DOHH2 (cell line): ENCODE measurements at regions not wholly inside any gene's neighbourhood (a gene's known extent, or its start where the extent isn't known, plus 50 kb on each side); places are given as distances from the start of the nearest gene placed in this dataset.

Source experiments
- H3F3A ChIP-seq: fragments of 200-600 bp; sonication (generic), shearing (Covaris generic); 2 replicates; pipeline ENCODE4 v1.6.0; 2016; ENCODE audit warnings: antibody characterized with exemption, mild to moderate bottlenecking; ENCODE audit not compliant: control insufficient read depth, insufficient read depth
- H3K27ac ChIP-seq: fragments of 200-600 bp; sonication (generic); 2 replicates; pipeline ENCODE4 v1.5.1; 2014; ENCODE audit warnings: low read depth, mild to moderate bottlenecking, low read length, moderate library complexity
- H3K27me3 ChIP-seq: fragments of 200-600 bp; sonication (generic); 2 replicates; pipeline ENCODE4 v1.6.1; 2014; ENCODE audit warnings: mild to moderate bottlenecking, low read length, mixed read lengths; ENCODE audit not compliant: control insufficient read depth
- H3K36me3 ChIP-seq: fragments of 200-600 bp; sonication (generic); 2 replicates; pipeline ENCODE4 v1.6.1; 2014; ENCODE audit warnings: mild to moderate bottlenecking, low read length, moderate library complexity, mixed read lengths; ENCODE audit not compliant: control insufficient read depth
- H3K4me1 ChIP-seq: fragments of 200-600 bp; sonication (generic); 2 replicates; pipeline ENCODE4 v1.6.1; 2014; ENCODE audit warnings: mild to moderate bottlenecking, low read length, mixed read lengths; ENCODE audit not compliant: control insufficient read depth
- H3K4me2 ChIP-seq: fragments of 200-600 bp; sonication (generic); 2 replicates; pipeline ENCODE4 v1.6.0; 2014; ENCODE audit warnings: mild to moderate bottlenecking, low read length, moderate library complexity
- H3K4me3 ChIP-seq: fragments of 200-600 bp; sonication (generic); 2 replicates; pipeline ENCODE4 v1.5.1; 2014; ENCODE audit warnings: mild to moderate bottlenecking, low read length, mixed read lengths
- H3K79me2 ChIP-seq: fragments of 200-600 bp; sonication (generic); 2 replicates; pipeline ENCODE4 v1.6.1; 2014; ENCODE audit warnings: mild to moderate bottlenecking, low read length, mixed read lengths; ENCODE audit not compliant: control insufficient read depth
- H3K9me2 ChIP-seq: fragments of 200-600 bp; sonication (generic); replicated peaks from 2 replicates; pipeline ENCODE4 v1.6.1; 2014; ENCODE audit warnings: mild to moderate bottlenecking, low read length, mixed read lengths; ENCODE audit not compliant: control insufficient read depth
- H3K9me3 ChIP-seq: fragments of 200-600 bp; sonication (generic); 2 replicates; pipeline ENCODE4 v1.6.1; 2014; ENCODE audit warnings: antibody characterized with exemption, low read length, mixed read lengths; ENCODE audit not compliant: control insufficient read depth, insufficient read depth
- H4K20me1 ChIP-seq: fragments of 200-600 bp; sonication (generic); 2 replicates; pipeline ENCODE4 v1.6.0; 2014; ENCODE audit warnings: low read depth, mild to moderate bottlenecking, antibody characterized with exemption, low read length, moderate library complexity; ENCODE audit not compliant: control insufficient read depth, insufficient read depth
- EZH2phosphoT487 ChIP-seq: fragments of 200-600 bp; sonication (generic); IDR thresholded peaks from 2 replicates; pipeline ENCODE4 v1.6.1; 2017; ENCODE audit warnings: borderline replicate concordance, mild to moderate bottlenecking, antibody characterized with exemption, low read length, moderate library complexity, mixed read lengths
- TF ChIP-seq, protein P1 (sequence below): fragments of 200-600 bp; sonication (generic); IDR thresholded peaks from one replicate; pipeline ENCODE4 v1.5.1; 2014; ENCODE audit warnings: antibody characterized with exemption, mild to moderate bottlenecking, low read depth, low read length; ENCODE audit not compliant: poor library complexity, severe bottlenecking

DNA sequence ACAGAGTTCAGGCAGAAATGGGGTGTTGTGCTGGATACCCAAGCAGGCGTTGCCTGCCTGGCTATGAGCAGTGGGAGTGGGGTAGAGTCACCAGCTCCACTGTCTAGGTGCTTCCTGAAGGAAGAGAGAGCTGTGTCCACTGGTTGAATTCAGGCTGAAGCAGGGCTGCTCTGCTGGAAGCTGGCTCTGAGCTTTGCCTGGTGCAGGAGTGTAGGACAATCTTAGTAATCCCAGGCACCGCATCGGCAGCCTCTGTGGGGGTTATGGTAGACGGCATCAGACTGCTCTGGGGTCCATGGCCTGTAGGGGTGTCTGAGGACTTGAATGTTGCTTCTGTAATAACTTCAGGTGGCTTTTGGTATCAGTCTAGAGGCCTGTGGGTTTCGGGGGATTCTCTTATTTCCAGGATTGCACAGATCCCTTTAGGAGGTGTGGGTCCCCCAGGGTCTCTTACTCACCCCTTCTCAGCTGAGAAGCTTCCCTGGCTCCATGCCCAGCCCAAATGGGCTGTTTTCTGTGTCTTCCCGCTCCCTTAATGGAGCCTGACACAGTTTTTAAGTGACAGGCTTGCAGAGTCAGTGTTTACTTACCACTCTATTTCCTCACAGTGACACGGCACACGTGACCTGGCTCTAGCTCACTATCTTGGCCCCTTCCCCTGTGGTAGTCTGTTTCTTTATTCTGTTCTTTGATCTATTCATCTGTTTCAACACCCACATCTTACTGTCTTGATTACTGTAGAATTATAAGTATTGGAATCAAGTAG lies 644.3 kb downstream of the CBLN2 start:
- Histone ChIP-seq H3K27ac (no peak overlapping the region), H3F3A (no peaks in the 10 kb centered on the region), H3K9me2 (no peaks in the 10 kb centered on the region), H3K4me2 (no peak overlapping the region), H3K4me3 (no peak overlapping the region), H3K36me3 (no peaks in the 10 kb centered on the region), H3K27me3 (no peaks in the 10 kb centered on the region), H3K79me2 (no peaks in the 10 kb centered on the region), H3K9me3 (no peaks in the 10 kb centered on the region; the same call in 1 of the 2 replicates), H3K4me1 (no peaks in the 10 kb centered on the region), H4K20me1 (no peaks in the 10 kb centered on the region)
- no peak for TF ChIP-seq EZH2phosphoT487

DNA sequence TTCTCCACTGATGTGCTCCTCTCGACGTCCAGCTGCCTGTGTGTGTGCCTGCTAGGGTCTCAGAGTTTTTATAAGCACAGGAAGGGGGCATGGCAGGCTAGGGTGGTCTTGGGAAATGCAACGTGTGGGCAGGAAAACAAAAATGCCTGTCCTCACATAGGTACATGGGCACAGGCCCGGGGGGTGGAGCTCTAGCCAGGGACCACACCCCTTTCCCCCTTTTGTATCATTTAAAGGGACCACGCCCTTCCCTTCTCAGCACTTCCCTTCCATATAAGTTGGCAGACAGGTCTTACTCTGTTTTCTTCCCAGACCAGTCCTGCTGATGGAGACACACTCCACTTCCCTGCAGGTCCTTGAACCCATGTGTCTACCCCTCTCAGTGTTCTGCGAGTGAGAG lies 645.0 kb downstream of the CBLN2 start:
- H3K4me1 ChIP-seq: no peaks in the 10 kb centered on the region
- H4K20me1 ChIP-seq: no peaks in the 10 kb centered on the region
- H3K79me2 ChIP-seq: no peaks in the 10 kb centered on the region
- H3K9me3 ChIP-seq: no peaks in the 10 kb centered on the region; the same call in 1 of the 2 replicates
- H3K4me3 ChIP-seq: no peak overlapping the region
- TF ChIP-seq EZH2phosphoT487: no peak
- TF ChIP-seq, protein P1, sequence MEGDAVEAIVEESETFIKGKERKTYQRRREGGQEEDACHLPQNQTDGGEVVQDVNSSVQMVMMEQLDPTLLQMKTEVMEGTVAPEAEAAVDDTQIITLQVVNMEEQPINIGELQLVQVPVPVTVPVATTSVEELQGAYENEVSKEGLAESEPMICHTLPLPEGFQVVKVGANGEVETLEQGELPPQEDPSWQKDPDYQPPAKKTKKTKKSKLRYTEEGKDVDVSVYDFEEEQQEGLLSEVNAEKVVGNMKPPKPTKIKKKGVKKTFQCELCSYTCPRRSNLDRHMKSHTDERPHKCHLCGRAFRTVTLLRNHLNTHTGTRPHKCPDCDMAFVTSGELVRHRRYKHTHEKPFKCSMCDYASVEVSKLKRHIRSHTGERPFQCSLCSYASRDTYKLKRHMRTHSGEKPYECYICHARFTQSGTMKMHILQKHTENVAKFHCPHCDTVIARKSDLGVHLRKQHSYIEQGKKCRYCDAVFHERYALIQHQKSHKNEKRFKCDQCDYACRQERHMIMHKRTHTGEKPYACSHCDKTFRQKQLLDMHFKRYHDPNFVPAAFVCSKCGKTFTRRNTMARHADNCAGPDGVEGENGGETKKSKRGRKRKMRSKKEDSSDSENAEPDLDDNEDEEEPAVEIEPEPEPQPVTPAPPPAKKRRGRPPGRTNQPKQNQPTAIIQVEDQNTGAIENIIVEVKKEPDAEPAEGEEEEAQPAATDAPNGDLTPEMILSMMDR: no peak
- H3K9me2 ChIP-seq: no peaks in the 10 kb centered on the region
- H3K27me3 ChIP-seq: no peaks in the 10 kb centered on the region
- H3K27ac ChIP-seq: no peak overlapping the region
- no peaks in the 10 kb centered on the region for H3K36me3 ChIP-seq
- H3K4me2 ChIP-seq: no peak overlapping the region
- H3F3A ChIP-seq: no peaks in the 10 kb centered on the region

DNA sequence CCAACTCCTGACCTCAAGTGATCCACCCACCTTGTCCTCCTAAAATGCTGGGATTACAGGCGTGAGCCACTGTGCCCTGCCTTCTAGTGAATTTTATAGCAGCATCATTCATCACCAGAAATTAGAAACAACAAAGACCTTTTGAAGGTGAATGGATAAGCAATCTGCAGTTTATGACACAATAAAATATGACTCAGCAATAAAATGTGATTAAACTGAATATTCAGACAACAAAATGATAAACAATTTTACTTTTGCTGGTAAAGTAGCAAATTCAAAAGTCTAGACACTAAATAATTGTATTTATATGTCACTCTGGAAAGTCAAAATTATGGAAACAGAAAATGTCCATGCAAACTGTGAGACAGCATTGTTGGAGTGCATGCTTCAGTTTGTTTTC lies 656.6 kb downstream of the CBLN2 start:
- Histone ChIP-seq H3K27ac (no peak overlapping the region), H3K4me3 (no peak overlapping the region), H3K36me3 (no peaks in the 10 kb centered on the region), H3K4me1 (no peaks in the 10 kb centered on the region), H3F3A (no peaks in the 10 kb centered on the region), H3K27me3 (no peaks in the 10 kb centered on the region), H3K79me2 (no peaks in the 10 kb centered on the region), H3K4me2 (no peak overlapping the region), H3K9me3 (no peaks in the 10 kb centered on the region; the same call in 1 of the 2 replicates), H3K9me2 (no peaks in the 10 kb centered on the region), H4K20me1 (no peaks in the 10 kb centered on the region)
- no peak for TF ChIP-seq EZH2phosphoT487
- TF ChIP-seq, protein P1: no peak

DNA sequence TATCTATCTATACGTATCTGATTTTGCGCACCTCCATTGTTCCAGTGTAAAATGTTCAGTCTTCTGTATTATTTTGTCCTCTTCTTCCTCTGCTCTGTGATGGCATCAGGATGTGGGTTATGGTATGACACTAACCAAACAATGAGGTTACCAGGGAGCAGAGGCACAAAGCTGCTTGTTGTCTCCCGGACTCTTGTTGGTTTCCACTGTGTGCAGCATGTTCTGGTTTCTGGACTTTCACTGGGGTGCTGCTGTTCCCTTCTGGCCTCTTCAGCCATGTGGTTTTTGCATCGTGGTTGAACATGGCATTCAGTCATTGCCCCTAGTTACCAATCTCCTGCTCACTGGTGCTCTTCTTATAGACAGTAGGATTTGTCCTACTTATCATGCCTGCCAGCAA lies 665.9 kb downstream of the CBLN2 start:
- H3K27me3 ChIP-seq: no peaks in the 10 kb centered on the region
- no peaks in the 10 kb centered on the region for H3F3A ChIP-seq
- no peaks in the 10 kb centered on the region for H3K79me2 ChIP-seq
- no peak overlapping the region for H3K4me2 ChIP-seq
- no peak overlapping the region for H3K27ac ChIP-seq
- TF ChIP-seq, protein P1: no peak
- TF ChIP-seq EZH2phosphoT487: no peak
- H3K4me1 ChIP-seq: no peaks in the 10 kb centered on the region
- no peaks in the 10 kb centered on the region for H3K36me3 ChIP-seq
- no peaks in the 10 kb centered on the region for H3K9me2 ChIP-seq
- H3K4me3 ChIP-seq: no peak overlapping the region
- no peaks in the 10 kb centered on the region for H3K9me3 ChIP-seq
- H4K20me1 ChIP-seq: no peaks in the 10 kb centered on the region
